HG02970 (cell line): ENCODE measurements at regions not wholly inside any gene's neighbourhood (a gene's known extent, or its start where the extent isn't known, plus 50 kb on each side); places are given as distances from the start of the nearest gene placed in this dataset.

Experiments
- ATAC-seq: cut with Tn5 transposase; IDR thresholded peaks from one replicate; pipeline ENCODE4 v1.9.1; 2021; ENCODE audit warnings: mild to moderate bottlenecking, moderate library complexity, moderate number of reproducible peaks; ENCODE audit not compliant: unreplicated experiment, low FRiP score

GRCh38 chr9:79378107-79378506 lies 193.7 kb upstream of the TLE4 start:
- ATAC-seq = no peak

- no peak for ATAC-seq
These were observed 189.7 kb upstream of the TLE4 start for GRCh38 chr9:79382044-79382443.

GRCh38 chr9:79382458-79382857 lies 189.3 kb upstream of the TLE4 start:
- ATAC-seq = no peak

GRCh38 chr9:79383096-79383495 lies 188.7 kb upstream of the TLE4 start:
- no peak for ATAC-seq

- no peak for ATAC-seq
These were observed 187.7 kb upstream of the TLE4 start for GRCh38 chr9:79384091-79384490.

GRCh38 chr9:79384501-79384900 lies 187.3 kb upstream of the TLE4 start:
- no peak for ATAC-seq

- ATAC-seq = no peak
These were observed 184.5 kb upstream of the TLE4 start for GRCh38 chr9:79387101-79387835.

- ATAC-seq = no peak
These were observed 181.6 kb upstream of the TLE4 start for GRCh38 chr9:79390077-79390698.

- ATAC-seq = no peak
These were observed 180.7 kb upstream of the TLE4 start for GRCh38 chr9:79390781-79391770.

GRCh38 chr9:79395228-79395627 lies 176.5 kb upstream of the TLE4 start:
- ATAC-seq = no peak

- ATAC-seq = no peak
These were observed 176.0 kb upstream of the TLE4 start for GRCh38 chr9:79395755-79396154.

GRCh38 chr9:79396168-79396567 lies 175.6 kb upstream of the TLE4 start:
- no peak for ATAC-seq

GRCh38 chr9:79403495-79403894 lies 168.3 kb upstream of the TLE4 start:
- no peak for ATAC-seq

- no peak for ATAC-seq
These were observed 163.6 kb upstream of the TLE4 start for GRCh38 chr9:79408200-79408599.

- no peak for ATAC-seq
These were observed 163.1 kb upstream of the TLE4 start for GRCh38 chr9:79408617-79409016.

- no peak for ATAC-seq
These were observed 162.5 kb upstream of the TLE4 start for GRCh38 chr9:79409182-79409823.

GRCh38 chr9:79425840-79426239 lies 145.9 kb upstream of the TLE4 start:
- no peak for ATAC-seq

- no peak for ATAC-seq
These were observed 143.3 kb upstream of the TLE4 start for GRCh38 chr9:79428422-79428821.

- no peak for ATAC-seq
These were observed 141.1 kb upstream of the TLE4 start for GRCh38 chr9:79430619-79431018.

GRCh38 chr9:79431019-79431679 lies 140.6 kb upstream of the TLE4 start:
- no peak for ATAC-seq
